HCT116 (cell line): ENCODE measurements at regions not wholly inside any gene's neighbourhood (a gene's known extent, or its start where the extent isn't known, plus 50 kb on each side); places are given as distances from the start of the nearest gene placed in this dataset.

Source experiments
- ATAC-seq: fragments of 200-7000 bp; cut with Tn5 transposase; 2 replicates; pipeline ENCODE4 v1.9.1; 2020; ENCODE audit warnings: mild to moderate bottlenecking, moderate library complexity
- BruUV-seq: library from RNA; stranded (reverse); fragments of 400-500 nt; replicated peaks from 2 replicates; lab custom pipeline; 2021; lab: Mats Ljungman, UMichigan
- CTCF ChIA-PET: fragments of 300-600 bp; sonication (Branson Sonifier 250); formaldehyde crosslinking; loops from one replicate; lab custom pipeline; 2021; ENCODE audit warnings: antibody characterized with exemption; lab: Charles Lee
- POLR2A ChIA-PET: fragments of 300-600, 350-600 bp; sonication (Branson Sonifier 250); formaldehyde crosslinking; loops from one replicate; lab custom pipeline; 2021; ENCODE audit warnings: antibody characterized with exemption; lab: Charles Lee
- RAD21 ChIA-PET, 2 experiments: fragments of 300-600 bp; sonication (Branson Sonifier 250); formaldehyde crosslinking; loops; one replicate each; lab custom pipeline; 2023; ENCODE audit warnings: low total read pairs in 2 of 2; ENCODE audit not compliant: uncharacterized antibody in 2 of 2, unreplicated experiment in 2 of 2, low non-redundant PET in 1 of 2; lab: Charles Lee
- DNase-seq: peaks from one replicate; pipeline ENCODE4 v3.0.0-alpha.2; 2010; ENCODE audit warnings: low read depth, low spot score
- H2AFZ ChIP-seq: fragments of 200-600 bp; shearing (Covaris generic), sonication (generic); 2 replicates; pipeline ENCODE4 v1.6.1; 2017; ENCODE audit warnings: low read depth, mixed run types, mixed read lengths, antibody characterized with exemption, low read length; ENCODE audit not compliant: poor library complexity, severe bottlenecking
- H3K27ac ChIP-seq: 2 replicates; pipeline ENCODE4 v1.5.1; 2012; ENCODE audit warnings: low read depth, low read length
- H3K27me3 ChIP-seq: fragments of 200-600 bp; sonication (generic); 2 replicates; pipeline ENCODE4 v1.6.1; 2016; ENCODE audit warnings: mixed run types, low read length, mixed read lengths; ENCODE audit not compliant: insufficient read depth
- H3K36me3 ChIP-seq, 2 experiments: fragments of 200-500 bp in 1 of 2; fragments of 200-600 bp in 1 of 2; sonication (Bioruptor generic) in 1 of 2; sonication (generic) in 1 of 2; 2 replicates each; pipeline versions ENCODE4 v1.5.1 to v1.6.1; 2014 to 2016; ENCODE audit warnings: low read length in 2 of 2, inconsistent platforms in 1 of 2, mixed read lengths in 1 of 2, mixed run types in 1 of 2; ENCODE audit not compliant: insufficient read depth in 2 of 2, control insufficient read depth in 1 of 2
- H3K4me1 ChIP-seq, 2 experiments: fragments of 200-600 bp in 1 of 2; sonication (generic) in 1 of 2; 2 replicates each; pipeline versions ENCODE4 v1.5.1 to v1.6.1; 2012 to 2017; ENCODE audit warnings: low read length in 2 of 2, inconsistent platforms in 1 of 2, mild to moderate bottlenecking in 1 of 2, mixed read lengths in 1 of 2, mixed run types in 1 of 2, moderate library complexity in 1 of 2; ENCODE audit not compliant: insufficient read depth in 2 of 2, control insufficient read depth in 1 of 2
- H3K4me2 ChIP-seq: fragments of 200-600 bp; sonication (generic); 2 replicates; pipeline ENCODE4 v1.6.1; 2017; ENCODE audit warnings: mixed run types, low read length, mixed read lengths
- H3K4me3 ChIP-seq, 2 experiments: fragments of 200-600 bp in 1 of 2; sonication (generic) in 1 of 2; replicated peaks in 1 of 2; 2 replicates each; pipeline ENCODE4 v1.5.1; 2011 to 2016; ENCODE audit warnings: low read length in 2 of 2, control low read depth in 1 of 2, low read depth in 1 of 2, mild to moderate bottlenecking in 1 of 2, mixed read lengths in 1 of 2, mixed run types in 1 of 2
- H3K79me2 ChIP-seq: fragments of 200-600 bp; sonication (generic); 2 replicates; pipeline ENCODE4 v1.6.1; 2017; ENCODE audit warnings: mild to moderate bottlenecking, mixed run types, low read length, moderate library complexity, mixed read lengths; ENCODE audit not compliant: insufficient read depth
- H3K9ac ChIP-seq: fragments of 200-600 bp; sonication (generic); 2 replicates; pipeline ENCODE4 v1.6.1; 2016; ENCODE audit warnings: low read length, mixed read lengths
- H3K9me2 ChIP-seq: fragments of 200-600 bp; sonication (generic), shearing (Covaris generic); 2 replicates; pipeline ENCODE4 v1.6.1; 2017; ENCODE audit warnings: mixed run types, mild to moderate bottlenecking, moderate library complexity; ENCODE audit not compliant: insufficient read depth
- H3K9me3 ChIP-seq, 2 experiments: fragments of 200-500 bp in 1 of 2; fragments of 200-600 bp in 1 of 2; sonication (Bioruptor generic) in 1 of 2; sonication (generic) in 1 of 2; 2 replicates each; pipeline ENCODE4 v1.6.1; 2014 to 2017; ENCODE audit warnings: low read length in 2 of 2, mixed read lengths in 2 of 2, inconsistent platforms in 1 of 2, low read depth in 1 of 2, mild to moderate bottlenecking in 1 of 2, mixed run types in 1 of 2, moderate library complexity in 1 of 2; ENCODE audit not compliant: control insufficient read depth in 1 of 2, insufficient read depth in 1 of 2
- H4K20me1 ChIP-seq: fragments of 200-600 bp; sonication (generic), shearing (Covaris generic); 2 replicates; pipeline ENCODE4 v1.6.1; 2017; ENCODE audit warnings: mixed run types, mild to moderate bottlenecking, moderate library complexity; ENCODE audit not compliant: insufficient read depth
- ATF3 ChIP-seq: IDR thresholded peaks from 2 replicates; pipeline ENCODE4 v1.6.1; 2012
- CEBPB ChIP-seq: IDR thresholded peaks from 2 replicates; pipeline ENCODE4 v1.6.1; 2012; ENCODE audit warnings: low read depth
- CTCF ChIP-seq, 3 experiments: fragments of 200-600 bp in 1 of 3; sonication (generic) in 1 of 3; IDR thresholded peaks in 2 of 3; conservative IDR thresholded peaks in 1 of 3; 2 replicates each; pipeline ENCODE4 v1.5.1; 2012 to 2017; ENCODE audit warnings: low read depth in 2 of 3, low read length in 2 of 3, antibody characterized with exemption in 1 of 3, borderline replicate concordance in 1 of 3, control low read depth in 1 of 3, mild to moderate bottlenecking in 1 of 3, mixed read lengths in 1 of 3, mixed run types in 1 of 3, moderate library complexity in 1 of 3; ENCODE audit not compliant: insufficient read depth in 1 of 3
- EGR1 ChIP-seq: IDR thresholded peaks from 2 replicates; pipeline ENCODE4 v1.6.1; 2012; ENCODE audit warnings: low read depth
- ELF1 ChIP-seq: IDR thresholded peaks from 2 replicates; pipeline ENCODE4 v1.6.1; 2012; ENCODE audit warnings: low read depth, borderline replicate concordance
- EZH2 ChIP-seq: fragments of 200-600 bp; sonication (generic); IDR thresholded peaks from 2 replicates; pipeline ENCODE4 v1.6.1; 2017; ENCODE audit warnings: antibody characterized with exemption, mixed run types
- EZH2phosphoT487 ChIP-seq: fragments of 200-600 bp; IDR thresholded peaks from 2 replicates; pipeline ENCODE4 v1.6.1; 2018; ENCODE audit warnings: antibody characterized with exemption, borderline replicate concordance
- JUND ChIP-seq: IDR thresholded peaks from 2 replicates; pipeline ENCODE4 v1.6.1; 2012
- MAX ChIP-seq: IDR thresholded peaks from 2 replicates; pipeline ENCODE4 v1.6.1; 2012
- POLR2A ChIP-seq: IDR thresholded peaks from 2 replicates; pipeline ENCODE4 v1.7.0; 2011; ENCODE audit warnings: borderline replicate concordance; ENCODE audit not compliant: insufficient read depth, insufficient read length; ENCODE audit errors: extremely low read depth
- POLR2AphosphoS5 ChIP-seq: IDR thresholded peaks from 2 replicates; pipeline ENCODE4 v1.6.1; 2011; ENCODE audit warnings: mild to moderate bottlenecking, low read depth, low read length, moderate library complexity
- RAD21 ChIP-seq: IDR thresholded peaks from 2 replicates; pipeline ENCODE4 v1.6.1; 2012; ENCODE audit warnings: low read depth, mild to moderate bottlenecking
- SP1 ChIP-seq: IDR thresholded peaks from 2 replicates; pipeline ENCODE4 v1.6.1; 2012; ENCODE audit warnings: low read depth
- SRF ChIP-seq: IDR thresholded peaks from 2 replicates; pipeline ENCODE4 v1.6.1; 2012; ENCODE audit warnings: low read depth
- TCF7L2 ChIP-seq: IDR thresholded peaks from 2 replicates; pipeline ENCODE4 v1.7.0; 2011; ENCODE audit warnings: borderline replicate concordance, inconsistent platforms; ENCODE audit not compliant: insufficient read depth, insufficient read length; ENCODE audit errors: extremely low read depth
- ZFX ChIP-seq: fragments of 450-650 bp; IDR thresholded peaks from 2 replicates; pipeline ENCODE4 v1.6.1; 2017
- ZNF274 ChIP-seq: fragments of 200-500 bp; sonication (Bioruptor generic); IDR thresholded peaks from 2 replicates; pipeline ENCODE4 v1.6.1; 2014; ENCODE audit warnings: mild to moderate bottlenecking, low read depth, low read length, inconsistent platforms
- intact Hi-C: fragments of 100-400 bp; cut with micrococcal nuclease; formaldehyde crosslinking; loops from 2 replicates; pipeline ENCODE4 v1.10.0; 2022

- RAD21 ChIA-PET: no interaction called here
- Histone ChIP-seq H3K4me2 (no peak overlapping the region), H2AFZ (no peak overlapping the region), H4K20me1 (no peaks in the 10 kb centered on the region), H3K9me3 (peaks cover 3 to 14% of the 10 kb centered on the region in 2 experiments; a peak in 1 of 4 replicates), H3K9me2 (no peaks in the 10 kb centered on the region), H3K27ac (no peak overlapping the region), H3K4me3 (no peak overlapping the region), H3K9ac (no peak overlapping the region), H3K36me3 (no peaks in the 10 kb centered on the region), H3K79me2 (no peaks in the 10 kb centered on the region), H3K4me1 (no peaks in the 10 kb centered on the region), H3K27me3 (no peaks in the 10 kb centered on the region)
- no TSS peak for BruUV-seq
- DNase-seq (no peak), ATAC-seq (no peak)
- intact Hi-C loops: no loop called here
- CTCF ChIA-PET: no interaction called here
- TF ChIP-seq POLR2A: no peak
- TF ChIP-seq ELF1: no peak
- no peak for TF ChIP-seq POLR2AphosphoS5
- TF ChIP-seq RAD21: no peak
- no peak for TF ChIP-seq TCF7L2
- TF ChIP-seq MAX: no peak
- no peak for TF ChIP-seq CEBPB
- no peak for TF ChIP-seq ZNF274
- TF ChIP-seq EZH2: no peak
- TF ChIP-seq JUND: no peak
- TF ChIP-seq SP1: no peak
- no peak for TF ChIP-seq CTCF (IDR thresholded peaks at IDR 0.05 in 2 of 3, conservative IDR thresholded peaks at IDR 0.05 in 1 of 3; ENCODE audit: borderline replicate concordance in 1 of 3, insufficient read depth in 1 of 3, low read depth in 2 of 3, low read length in 2 of 3)
- no peak for TF ChIP-seq ZFX
- TF ChIP-seq EGR1: no peak
- TF ChIP-seq EZH2phosphoT487: no peak
- no peak for TF ChIP-seq ATF3
- no peak for TF ChIP-seq SRF
- POLR2A ChIA-PET: no interaction called here
These were observed 192.6 kb upstream of the PRDM9 start for GRCh38 chr5:23314827-23315226.
